SW480 (cell line): ENCODE measurements at regions not wholly inside any gene's neighbourhood (a gene's known extent, or its start where the extent isn't known, plus 50 kb on each side); places are given as distances from the start of the nearest gene placed in this dataset.
"Not testable (repeated sequence)": the region's sequence is repeated elsewhere in the genome, so short reads cannot be mapped to it uniquely, and the experiment has no call there.

Source experiments
- DNase-seq: peaks from one replicate; pipeline ENCODE4 v3.0.0-alpha.2; 2016; ENCODE audit warnings: low spot score

- no peak for DNase-seq
These were observed 163.6 kb upstream of the RIMS1 start for GRCh38 chr6:71722736-71723135.

DNA sequence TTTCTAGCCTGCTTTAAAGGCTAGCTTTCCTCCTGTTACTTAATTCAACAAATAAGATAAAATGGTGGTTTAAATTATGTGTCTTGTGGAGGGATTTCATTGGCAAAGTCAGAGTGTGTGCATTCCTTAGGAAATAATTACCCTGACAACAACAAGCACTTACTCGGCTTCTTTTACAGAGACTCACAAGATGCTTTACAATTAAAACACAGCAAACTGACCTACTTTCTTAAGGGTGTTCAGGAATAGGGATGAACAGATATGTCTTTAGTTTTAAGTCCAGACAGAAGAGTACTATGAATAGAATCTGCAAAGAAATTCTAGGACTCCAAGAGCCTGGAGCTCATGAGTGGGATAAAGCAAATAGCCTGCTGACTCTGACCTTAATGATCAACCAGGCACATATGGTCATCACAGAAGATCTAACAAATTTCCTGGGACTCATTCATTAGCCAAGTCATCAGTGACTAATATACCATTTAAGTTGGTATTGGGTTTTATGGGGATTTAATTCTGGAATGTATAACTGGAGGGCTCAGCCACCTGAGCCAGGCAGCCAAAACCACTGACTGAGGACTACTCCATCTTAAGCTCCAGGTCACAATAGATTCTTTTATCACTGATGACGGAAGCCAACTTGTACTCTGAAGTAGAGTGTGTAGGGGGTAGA, 161.8 kb upstream of the RIMS1 start:
- DNase-seq = no peak

- no peak for DNase-seq
These were observed 161.3 kb upstream of the RIMS1 start for GRCh38 chr6:71725126-71725470.

DNA sequence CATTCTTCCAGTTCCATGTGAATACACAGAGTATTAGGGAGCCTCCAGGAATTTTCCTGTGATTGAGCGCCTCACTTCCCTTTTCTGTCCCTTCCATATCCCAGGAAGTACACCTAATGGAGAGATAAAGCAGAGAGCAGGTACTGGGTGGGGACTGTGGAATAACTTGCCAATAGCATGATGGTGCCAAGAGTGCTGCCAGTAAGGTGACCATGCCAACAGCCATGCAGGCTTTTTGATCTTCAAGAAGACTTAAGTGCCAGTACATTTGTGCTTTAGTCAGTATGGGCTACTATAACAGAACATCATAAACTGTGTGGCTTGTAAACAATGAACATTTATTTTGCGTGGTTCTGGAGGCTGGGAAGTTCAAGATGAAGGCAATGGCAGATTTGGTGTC, 160.2 kb upstream of the RIMS1 start:
- no peak for DNase-seq

DNA sequence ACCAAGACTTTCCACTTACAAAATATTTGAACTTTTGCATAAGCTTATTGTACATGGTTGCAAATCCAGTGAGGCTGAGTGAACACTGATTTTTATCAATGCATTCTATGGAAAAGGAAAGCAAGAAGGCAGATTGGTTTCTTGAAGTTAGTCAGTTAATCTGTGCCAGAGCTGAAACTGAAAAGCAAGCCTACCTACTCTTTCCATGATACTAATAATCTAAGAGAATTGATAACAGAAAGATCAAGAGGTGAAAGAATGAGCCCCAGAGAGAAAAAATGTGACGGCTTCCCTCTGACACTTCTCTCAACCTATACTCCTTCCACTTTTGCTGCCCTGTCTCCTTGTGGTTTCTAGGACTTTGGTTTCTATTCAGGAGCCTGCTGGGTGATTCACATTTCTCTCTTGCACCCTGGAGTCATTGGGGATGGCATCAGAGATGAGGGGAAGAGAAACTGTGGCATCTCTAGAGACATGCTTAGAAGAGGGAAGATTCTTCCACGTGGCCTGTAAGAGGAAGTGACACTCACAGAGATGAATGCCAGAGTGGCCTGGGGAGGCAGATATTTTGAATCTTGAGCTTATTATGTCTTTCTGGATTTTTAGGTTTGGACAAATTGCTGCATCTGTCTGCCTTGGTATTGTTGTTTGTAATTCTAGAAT, 158.6 kb upstream of the RIMS1 start:
- DNase-seq = no peak

GRCh38 chr6:71730284-71730683, 156.1 kb upstream of the RIMS1 start:
- no peak for DNase-seq

GRCh38 chr6:71733970-71734899, 152.1 kb upstream of the RIMS1 start:
- no peak for DNase-seq

DNA sequence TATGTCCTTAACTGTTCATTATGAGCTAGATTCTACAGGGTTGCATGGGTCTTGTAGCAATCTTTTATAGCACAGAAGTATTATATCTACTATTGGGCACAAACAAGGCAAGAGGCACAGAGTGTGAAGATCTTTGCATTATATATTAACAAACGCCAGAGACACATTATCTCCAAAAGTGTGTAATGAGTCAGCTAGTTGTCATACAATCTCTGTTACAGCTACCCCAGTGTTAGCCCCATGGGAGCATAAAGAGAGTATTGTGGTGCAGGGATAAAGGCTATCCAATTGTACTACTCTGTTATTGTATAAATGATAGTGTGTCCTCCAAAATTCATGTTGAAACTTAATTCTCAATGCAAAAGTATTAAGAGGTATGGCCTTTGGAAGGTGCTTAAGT, 148.4 kb upstream of the RIMS1 start:
- no peak for DNase-seq

DNA sequence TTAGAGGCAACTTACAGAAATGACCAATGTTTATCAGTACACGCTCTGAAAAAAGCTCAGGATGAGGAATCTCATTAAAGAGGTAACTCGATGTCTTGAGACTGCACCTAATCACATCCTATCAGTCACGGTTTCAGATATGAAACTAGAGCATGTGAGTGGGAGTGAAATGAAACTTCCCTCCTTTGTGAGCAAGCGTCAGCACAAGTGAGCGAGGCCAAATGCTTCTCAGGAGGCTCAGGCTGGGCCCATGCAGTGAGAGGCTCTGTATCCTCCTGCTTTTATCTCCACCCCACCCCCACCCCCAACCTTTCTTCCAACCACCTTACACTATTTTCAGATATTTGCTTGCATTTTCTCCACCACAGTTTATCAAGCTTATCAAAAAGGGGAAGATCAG, 140.8 kb upstream of the RIMS1 start:
- DNase-seq = no peak

DNA sequence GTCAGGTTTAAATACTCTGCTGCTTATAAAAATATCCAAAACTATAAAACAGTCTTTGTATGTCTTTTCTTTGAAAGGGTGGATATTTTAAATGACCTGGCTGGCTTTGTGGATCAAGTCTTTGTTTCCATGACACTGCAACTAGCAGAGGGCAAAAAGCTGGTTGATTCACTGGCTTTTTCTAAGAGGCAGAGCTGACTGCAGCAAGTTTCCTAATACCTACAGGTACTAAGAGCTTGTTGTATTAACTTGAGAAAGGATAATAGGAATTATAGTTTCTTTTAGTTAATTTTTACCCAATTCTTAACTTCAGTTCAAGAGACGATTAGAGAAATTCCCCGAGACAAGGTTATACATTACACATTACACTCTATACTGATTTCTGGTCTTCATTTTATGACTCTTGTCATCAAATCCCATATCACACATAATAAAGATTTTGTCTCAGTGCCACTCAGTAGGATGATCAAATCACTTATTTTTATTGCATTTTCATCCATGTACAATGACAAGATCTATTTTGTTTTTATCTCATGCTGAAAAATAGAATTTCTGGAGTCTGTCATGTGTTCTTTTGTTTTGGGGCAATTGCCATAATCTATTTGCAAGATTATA, 120.1 kb upstream of the RIMS1 start:
- no peak for DNase-seq

DNA sequence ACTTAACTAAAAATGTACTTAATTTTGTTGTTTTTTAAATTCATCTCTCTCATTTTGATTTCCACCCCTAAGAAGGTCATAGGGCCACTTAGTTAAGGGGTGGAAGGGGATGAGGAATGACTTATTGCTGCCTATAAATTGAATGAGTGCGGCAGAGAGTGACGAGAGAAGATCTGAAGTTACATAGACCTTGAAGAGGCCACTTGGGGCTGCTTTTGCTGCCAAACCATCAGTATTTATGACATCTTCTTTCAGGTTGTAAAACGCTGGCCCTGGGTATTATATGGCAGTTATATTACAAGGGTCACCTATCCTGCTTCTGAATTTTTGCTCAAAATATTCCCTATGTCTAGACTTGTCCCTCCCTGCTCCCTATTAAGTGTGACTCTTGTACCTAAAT, 119.6 kb upstream of the RIMS1 start:
- no peak for DNase-seq

DNA sequence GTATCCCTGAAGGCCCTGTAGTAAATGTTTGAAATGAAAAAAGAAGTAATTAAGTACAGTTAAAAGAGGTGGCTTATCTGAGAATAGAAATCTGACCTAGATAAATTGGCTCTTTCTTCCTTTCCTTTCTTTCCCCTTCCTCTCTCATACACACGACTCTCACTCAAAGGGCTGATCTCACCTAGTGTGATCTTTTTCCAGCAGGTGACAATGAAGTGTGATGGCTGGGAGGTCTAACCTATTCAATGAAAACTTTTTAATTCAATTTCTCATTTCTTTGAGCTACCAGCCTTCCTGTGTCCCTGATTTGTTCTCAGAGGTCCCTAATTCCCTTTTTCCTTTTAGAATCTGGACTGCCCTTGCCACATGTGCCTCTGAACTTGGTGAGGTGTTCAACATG, 118.0 kb upstream of the RIMS1 start:
- DNase-seq = no peak

DNA sequence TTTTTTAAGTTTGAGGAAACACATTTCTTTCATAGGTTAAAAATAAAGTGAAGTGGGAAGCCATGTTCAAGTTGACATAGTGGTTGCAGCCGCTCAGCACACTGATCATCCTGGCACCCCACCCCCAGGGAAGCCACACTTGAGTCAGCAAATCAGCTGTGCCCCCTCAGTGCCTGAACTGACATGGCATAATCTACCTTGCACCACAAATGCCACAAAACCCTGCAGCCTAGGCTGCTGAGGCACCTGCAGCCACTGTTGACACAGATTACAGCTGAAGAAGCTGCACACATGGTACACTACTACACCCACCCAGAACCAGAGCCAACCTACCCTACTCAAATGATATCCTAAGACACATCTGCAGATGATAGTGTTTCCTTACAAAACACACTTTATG, 77.5 kb upstream of the RIMS1 start:
- DNase-seq = no peak

- DNase-seq = no peak
These were observed 75.5 kb upstream of the RIMS1 start for GRCh38 chr6:71810880-71811279.

- no peak for DNase-seq
These were observed 63.7 kb upstream of the RIMS1 start for GRCh38 chr6:71822625-71823024.

DNA sequence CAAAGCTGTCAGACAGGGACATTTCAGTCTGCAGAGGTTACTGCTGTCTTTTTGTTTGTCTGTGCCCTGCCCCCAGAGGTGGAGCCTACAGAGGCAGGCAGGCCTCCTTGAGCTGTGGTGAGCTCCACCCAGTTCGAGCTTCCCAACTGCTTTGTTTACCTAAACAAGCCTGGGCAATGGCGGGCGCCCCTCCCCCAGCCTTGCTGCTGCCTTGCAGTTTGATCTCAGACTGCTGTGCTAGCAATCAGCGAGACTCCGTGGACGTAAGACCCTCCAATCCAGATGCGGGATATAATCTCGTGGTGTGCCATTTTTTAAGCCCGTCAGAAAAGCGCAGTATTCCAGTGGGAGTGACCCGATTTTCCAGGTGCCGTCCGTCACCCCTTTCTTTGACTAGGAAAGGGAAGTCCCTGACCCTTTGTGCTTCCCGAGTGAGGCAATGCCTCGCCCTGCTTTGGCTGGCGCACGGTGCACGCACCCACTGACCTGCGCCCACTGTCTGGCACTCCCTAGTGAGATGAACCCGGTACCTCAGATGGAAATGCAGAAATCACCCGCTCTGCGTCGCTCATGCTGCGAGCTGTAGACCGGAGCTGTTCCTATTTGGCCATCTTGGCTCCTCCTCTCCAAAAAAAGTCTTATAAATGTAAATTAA, 54.1 kb upstream of the RIMS1 start:
- DNase-seq = not testable (repeated sequence)
